ENCODE measurements at regions not wholly inside any gene's neighbourhood (a gene's known extent, or its start where the extent isn't known, plus 50 kb on each side); places are given as distances from the start of the nearest gene placed in this dataset.

- no peaks in the 10 kb centered on the region for H4K20me1 ChIP-seq (replicated peaks; ENCODE audit: control insufficient read depth, insufficient read depth, low read length)
- intact Hi-C loops (cut with micrococcal nuclease) = no loop called here
- H3K4me1 ChIP-seq (replicated peaks in 1 of 2; ENCODE audit: control insufficient read depth in 2 of 2, insufficient read depth in 2 of 2, low read length in 2 of 2) = no peaks in the 10 kb centered on the region
- no peak for FAIRE-seq
- H3K79me2 ChIP-seq (ENCODE audit: control insufficient read depth, insufficient read depth, low read length) = no peaks in the 10 kb centered on the region
- WGBS (ENCODE audit: insufficient coverage, low coverage, missing lambda C conversion rate) = 0% methylated on average over 8 of the region's 8 CpGs
- H2AFZ ChIP-seq (ENCODE audit: low read depth, low read length) = no peak overlapping the region
- BruUV-seq (replicated peaks) = no TSS peak
- H3K4me3 ChIP-seq = no peak overlapping the region
- H3K27me3 ChIP-seq (ENCODE audit: control insufficient read depth in 2 of 2, insufficient read depth in 2 of 2, low read length in 2 of 2) = peaks cover 0 to 65% of the 10 kb centered on the region in 2 experiments; a peak in 2 of 5 replicates
- H3K36me3 ChIP-seq (ENCODE audit: control insufficient read depth, insufficient read depth, low read length) = no peaks in the 10 kb centered on the region
- ChIA-PET CTCF (ENCODE audit: low intra/inter-chr PET ratio) (no interaction called here), POLR2A (no interaction called here)
- in situ Hi-C loops (cut with MboI) = no loop called here
- DNase-seq (ENCODE audit: extremely low read depth in 1 of 4, low spot score in 3 of 4) = no peak
- ATAC-seq = no peak
- H3K4me2 ChIP-seq (ENCODE audit: insufficient read depth, low read length) = no peak overlapping the region
- no peak overlapping the region for H3K9ac ChIP-seq (ENCODE audit: insufficient read depth in 1 of 2, low read depth in 2 of 2, low read length in 2 of 2)
- no peak overlapping the region for H3K27ac ChIP-seq (ENCODE audit: extremely low read depth, low read depth, low read length)
- no peaks in the 10 kb centered on the region for H3K9me3 ChIP-seq (replicated peaks; ENCODE audit: control insufficient read depth, insufficient read depth, low read depth, low read length)
- TF ChIP-seq LCOR (CRISPR knock-in tag; IDR thresholded peaks at IDR 0.05) (no peak), RBM25 (IDR thresholded peaks at IDR 0.05; ENCODE audit: low read depth, low read length, severe bottlenecking) (no peak), CHD4 (IDR thresholded peaks at IDR 0.05; ENCODE audit: insufficient read depth, insufficient replicate concordance, low read depth, low read length, poor library complexity, severe bottlenecking) (no peak), KAT7 (CRISPR knock-in tag; IDR thresholded peaks at IDR 0.05; ENCODE audit: borderline replicate concordance) (no peak), NCOA1 (IDR thresholded peaks at IDR 0.05; ENCODE audit: low read depth) (no peak), NFXL1 (CRISPR knock-in tag; IDR thresholded peaks at IDR 0.05) (no peak), FOXM1 (IDR thresholded peaks at IDR 0.05; ENCODE audit: low read depth) (no peak), FOXM1 (CRISPR knock-in tag; IDR thresholded peaks at IDR 0.05; ENCODE audit: low read depth) (no peak), PRPF4 (IDR thresholded peaks at IDR 0.05; ENCODE audit: insufficient read depth, low read depth, low read length, poor library complexity, severe bottlenecking) (no peak), ZNF121 (CRISPR knock-in tag; conservative IDR thresholded peaks at IDR 0.05) (no peak), ZKSCAN8 (CRISPR knock-in tag; IDR thresholded peaks at IDR 0.05) (no peak)
- H3K9me1 ChIP-seq (ENCODE audit: control insufficient read depth, insufficient read depth, low read length) = no peaks in the 10 kb centered on the region
Measured at GRCh38 chr2:129762386-129763189, 216.9 kb upstream of the RAB6C start.
